Endothelial cell of umbilical vein (primary cell): ENCODE measurements at regions not wholly inside any gene's neighbourhood (a gene's known extent, or its start where the extent isn't known, plus 50 kb on each side); places are given as distances from the start of the nearest gene placed in this dataset.

ENCODE experiments used
- BruUV-seq: library from RNA; stranded (reverse); fragments of 400-500 nt; replicated peaks from 2 replicates; lab custom pipeline; 2021; lab: Mats Ljungman, UMichigan
- CTCF ChIA-PET: fragments of 300-600, 350-600 bp; sonication (Branson Sonifier 250); formaldehyde crosslinking; loops from one replicate; lab custom pipeline; 2021; ENCODE audit warnings: antibody characterized with exemption, inconsistent platforms; lab: Charles Lee
- POLR2A ChIA-PET: fragments of 300-600, 350-600 bp; sonication (Branson Sonifier 250); formaldehyde crosslinking; loops from one replicate; lab custom pipeline; 2021; ENCODE audit warnings: antibody characterized with exemption, inconsistent platforms; lab: Charles Lee
- DNase-seq: peaks from one replicate; pipeline ENCODE4 v3.0.0-alpha.2; 2011; ENCODE audit warnings: low read depth, low spot score
- FAIRE-seq: peaks from 2 replicates; lab custom pipeline; 2011; peaks lifted over from hg19 to GRCh38; lab: Jason Lieb, UNC
- H2AFZ ChIP-seq: 2 replicates; pipeline ENCODE4 v1.6.0; 2012; ENCODE audit warnings: low read depth, low read length, control low read depth, inconsistent platforms
- H3K27ac ChIP-seq: 2 replicates; pipeline ENCODE4 v1.5.1; 2011; ENCODE audit warnings: low read depth, mild to moderate bottlenecking, control low read depth, low read length, moderate library complexity; ENCODE audit not compliant: insufficient read depth
- H3K27me3 ChIP-seq, 2 experiments: 2 replicates each; pipeline versions ENCODE4 v1.6.0 to v1.6.1; 2011; ENCODE audit warnings: low read length in 2 of 2, mixed read lengths in 1 of 2; ENCODE audit not compliant: control insufficient read depth in 2 of 2, insufficient read depth in 2 of 2
- H3K36me3 ChIP-seq, 2 experiments: 2 replicates in 1 of 2; 3 replicates in 1 of 2; pipeline ENCODE4 v1.5.1; 2011; ENCODE audit warnings: low read length in 2 of 2, mild to moderate bottlenecking in 1 of 2, moderate library complexity in 1 of 2; ENCODE audit not compliant: control insufficient read depth in 2 of 2, insufficient read depth in 2 of 2; ENCODE audit errors: extremely low read depth in 1 of 2
- H3K4me1 ChIP-seq: 3 replicates; pipeline ENCODE4 v1.5.1; 2011; ENCODE audit warnings: mild to moderate bottlenecking, low read length; ENCODE audit not compliant: control insufficient read depth, insufficient read depth; ENCODE audit errors: extremely low read depth
- H3K4me2 ChIP-seq: 2 replicates; pipeline ENCODE4 v1.6.1; 2011; ENCODE audit warnings: low read length, control low read depth, mixed read lengths; ENCODE audit not compliant: insufficient read depth
- H3K4me3 ChIP-seq, 3 experiments: fragments of 200-600 bp in 1 of 3; sonication (generic), shearing (Covaris generic) in 1 of 3; replicated peaks in 1 of 3; 2 replicates each; pipeline ENCODE4 v1.5.1; 2011 to 2016; ENCODE audit warnings: control low read depth in 3 of 3, low read length in 3 of 3, mild to moderate bottlenecking in 2 of 3, inconsistent platforms in 1 of 3, low read depth in 1 of 3, moderate library complexity in 1 of 3; ENCODE audit not compliant: insufficient read depth in 1 of 3
- H3K79me2 ChIP-seq: 2 replicates; pipeline ENCODE4 v1.6.0; 2012; ENCODE audit warnings: low read length, inconsistent platforms; ENCODE audit not compliant: control insufficient read depth, insufficient read depth
- H3K9ac ChIP-seq: replicated peaks from 2 replicates; pipeline ENCODE3; 2011; ENCODE audit warnings: low read length, control low read depth; ENCODE audit not compliant: insufficient read depth; ENCODE audit errors: extremely low read depth
- H3K9me1 ChIP-seq: replicated peaks from 3 replicates; pipeline ENCODE4 v1.6.0; 2011; ENCODE audit warnings: mild to moderate bottlenecking, low read length; ENCODE audit not compliant: control insufficient read depth, insufficient read depth; ENCODE audit errors: extremely low read depth
- H3K9me3 ChIP-seq: replicated peaks from 2 replicates; pipeline ENCODE4 v1.5.1; 2012; ENCODE audit warnings: low read length, inconsistent platforms; ENCODE audit not compliant: control insufficient read depth, insufficient read depth
- H4K20me1 ChIP-seq: replicated peaks from 2 replicates; pipeline ENCODE3; 2011; ENCODE audit warnings: mild to moderate bottlenecking, low read length; ENCODE audit not compliant: control insufficient read depth, insufficient read depth; ENCODE audit errors: extremely low read depth
- CTCF ChIP-seq, 2 donors: IDR thresholded peaks; 1 replicate in 1 of 2; 2 replicates in 1 of 2; pipeline ENCODE4 v1.5.1; 2011; ENCODE audit warnings: low read length in 2 of 2, mild to moderate bottlenecking in 2 of 2, moderate library complexity in 2 of 2, control low read depth in 1 of 2, inconsistent platforms in 1 of 2, low read depth in 1 of 2; ENCODE audit not compliant: insufficient read depth in 1 of 2; ENCODE audit errors: extremely low read depth in 1 of 2
- EZH2 ChIP-seq: IDR thresholded peaks from 2 replicates; pipeline ENCODE4 v1.6.1; 2012; ENCODE audit warnings: borderline replicate concordance, low read depth, mild to moderate bottlenecking, moderate library complexity, low read length, inconsistent platforms; ENCODE audit not compliant: severe bottlenecking
- FOS ChIP-seq: IDR thresholded peaks from 2 replicates; pipeline ENCODE4 v1.6.1; 2011; ENCODE audit warnings: mild to moderate bottlenecking, low read length, moderate library complexity, borderline replicate concordance; ENCODE audit not compliant: insufficient read depth
- GATA2 ChIP-seq: IDR thresholded peaks from 2 replicates; pipeline ENCODE4 v1.7.0; 2011; ENCODE audit warnings: low read depth, mild to moderate bottlenecking, moderate library complexity, mixed read lengths, low read length; ENCODE audit not compliant: insufficient read length, insufficient read depth
- JUN ChIP-seq: IDR thresholded peaks from 2 replicates; pipeline ENCODE4 v1.6.1; 2011; ENCODE audit warnings: borderline replicate concordance, low read depth; ENCODE audit not compliant: insufficient read length, insufficient read depth
- MYC ChIP-seq: IDR thresholded peaks from one replicate; pipeline ENCODE4 v1.6.1; 2011; ENCODE audit warnings: mild to moderate bottlenecking, low read depth, low read length
- POLR2A ChIP-seq: IDR thresholded peaks from 2 replicates; pipeline ENCODE4 v1.6.1; 2012; ENCODE audit warnings: low read depth, mild to moderate bottlenecking, control low read depth, low read length
- POLR2AphosphoS5 ChIP-seq: IDR thresholded peaks from 2 replicates; pipeline ENCODE4 v1.6.1; 2012; ENCODE audit warnings: low read depth, mild to moderate bottlenecking, control low read depth, low read length, moderate library complexity; ENCODE audit not compliant: insufficient read depth
- dilution Hi-C: fragments of 300-500 bp; cut with MboI; formaldehyde crosslinking; loops from one replicate; pipeline ENCODE4 v1.15.0; 2019; ENCODE audit warnings: low sequenced_read_pairs; ENCODE audit not compliant: extremely low pct_ligation_motif_present
- intact Hi-C: fragments of 100-400 bp; cut with micrococcal nuclease; formaldehyde crosslinking; loops from one replicate; pipeline ENCODE4 v1.10.0; 2022

- Histone ChIP-seq H3K9me3 (peaks cover 3% of the 10 kb centered on the region), H3K27ac (no peak overlapping the region), H3K36me3 (no peaks in the 10 kb centered on the region), H3K27me3 (no peaks in the 10 kb centered on the region), H3K4me3 (no peak overlapping the region), H3K79me2 (no peaks in the 10 kb centered on the region), H3K9me1 (no peaks in the 10 kb centered on the region), H3K4me2 (no peak overlapping the region), H4K20me1 (no peaks in the 10 kb centered on the region), H3K9ac (no peak overlapping the region), H2AFZ (no peak overlapping the region), H3K4me1 (no peaks in the 10 kb centered on the region)
- no TSS peak for BruUV-seq
- intact Hi-C loops (no loop called here), dilution Hi-C loops (no loop called here)
- CTCF ChIA-PET: no interaction called here
- POLR2A ChIA-PET: no interaction called here
- no peak for TF ChIP-seq POLR2AphosphoS5
- TF ChIP-seq CTCF (IDR thresholded peaks at IDR 0.05; ENCODE audit: extremely low read depth in 1 of 2, insufficient read depth in 1 of 2, low read depth in 1 of 2, low read length in 2 of 2): no peak
- no peak for FAIRE-seq
- no peak for DNase-seq
Measured at GRCh38 chr2:59572227-59572626, 981.2 kb downstream of the BCL11A start.

GRCh38 chr2:59570818-59571217 lies 982.6 kb downstream of the BCL11A start:
- no peaks in the 10 kb centered on the region for H3K9me1 ChIP-seq
- TF ChIP-seq GATA2 (no peak), MYC (no peak), FOS (no peak), POLR2A (no peak), EZH2 (no peak), JUN (no peak), CTCF (IDR thresholded peaks at IDR 0.05; ENCODE audit: extremely low read depth in 1 of 2, insufficient read depth in 1 of 2, low read depth in 1 of 2, low read length in 2 of 2) (no peak)
- intact Hi-C loops (no loop called here), dilution Hi-C loops (no loop called here)
- no peak overlapping the region for H3K4me3 ChIP-seq
- H4K20me1 ChIP-seq: no peaks in the 10 kb centered on the region
- H3K27me3 ChIP-seq: no peaks in the 10 kb centered on the region
- H3K4me2 ChIP-seq: no peak overlapping the region
- no peaks in the 10 kb centered on the region for H3K36me3 ChIP-seq
- no peak overlapping the region for H3K27ac ChIP-seq
- DNase-seq: no peak
- no peak overlapping the region for H2AFZ ChIP-seq
- H3K9ac ChIP-seq: no peak overlapping the region
- no peak for FAIRE-seq
- no peaks in the 10 kb centered on the region for H3K4me1 ChIP-seq
- H3K79me2 ChIP-seq: no peaks in the 10 kb centered on the region
- H3K9me3 ChIP-seq: peaks cover 7% of the 10 kb centered on the region
- CTCF ChIA-PET: no interaction called here
- POLR2A ChIA-PET: no interaction called here
- BruUV-seq: no TSS peak
